NB4 (cell line): ENCODE measurements at regions not wholly inside any gene's neighbourhood (a gene's known extent, or its start where the extent isn't known, plus 50 kb on each side); places are given as distances from the start of the nearest gene placed in this dataset.

Experiments
- CTCF ChIP-seq: IDR thresholded peaks from one replicate; pipeline ENCODE4 v1.5.1; 2012; ENCODE audit warnings: low read depth, low read length
- MYC ChIP-seq: IDR thresholded peaks from 2 replicates; pipeline ENCODE4 v1.6.1; 2011; ENCODE audit warnings: low read depth, low read length
- POLR2A ChIP-seq: IDR thresholded peaks from 2 replicates; pipeline ENCODE4 v1.6.1; 2011; ENCODE audit warnings: mild to moderate bottlenecking; ENCODE audit not compliant: insufficient read length; ENCODE audit errors: extremely low read depth
- TF ChIP-seq, protein P1 (sequence below): IDR thresholded peaks from 2 replicates; pipeline ENCODE4 v1.6.1; 2011; ENCODE audit warnings: low read depth, low read length

DNA sequence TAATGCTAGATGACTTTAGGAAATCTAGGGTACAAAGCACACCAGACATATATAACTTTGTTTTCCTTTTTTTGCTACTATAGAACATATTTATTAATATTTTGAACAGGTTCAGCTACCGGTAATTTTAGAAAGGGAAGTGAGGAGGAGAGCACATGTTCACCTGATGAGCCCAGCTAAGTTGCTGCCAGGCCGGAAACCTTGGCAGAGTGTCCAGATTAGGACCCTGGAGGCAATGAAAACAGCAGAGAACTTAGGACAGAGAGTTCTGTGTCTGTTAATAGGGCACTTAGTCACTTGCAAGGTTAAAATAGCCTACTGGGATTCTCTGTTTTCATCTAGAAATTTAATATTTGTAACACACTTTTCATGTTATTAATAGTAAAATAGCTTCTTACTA is 348.9 kb upstream of the CPEB2 start:
- no peak for TF ChIP-seq CTCF
- no peak for TF ChIP-seq POLR2A
- TF ChIP-seq, protein P1, sequence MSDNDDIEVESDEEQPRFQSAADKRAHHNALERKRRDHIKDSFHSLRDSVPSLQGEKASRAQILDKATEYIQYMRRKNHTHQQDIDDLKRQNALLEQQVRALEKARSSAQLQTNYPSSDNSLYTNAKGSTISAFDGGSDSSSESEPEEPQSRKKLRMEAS, result no peak
- TF ChIP-seq MYC, result no peak
